GM19455 (cell line): ENCODE measurements at regions not wholly inside any gene's neighbourhood (a gene's known extent, or its start where the extent isn't known, plus 50 kb on each side); places are given as distances from the start of the nearest gene placed in this dataset.

Source experiments
- ATAC-seq: cut with Tn5 transposase; IDR thresholded peaks from one replicate; pipeline ENCODE4 v1.9.1; 2021; ENCODE audit not compliant: unreplicated experiment

GRCh38 chr4:136457577-136457976 is 1074.7 kb downstream of the PCDH18 start:
- ATAC-seq, result no peak

GRCh38 chr4:136457004-136457403 is 1075.3 kb downstream of the PCDH18 start:
- ATAC-seq, result no peak

GRCh38 chr4:136443006-136443405 is 1089.3 kb downstream of the PCDH18 start:
- ATAC-seq, result no peak

GRCh38 chr4:136442447-136442846 is 1089.8 kb downstream of the PCDH18 start:
- no peak for ATAC-seq

- ATAC-seq, result no peak
Measured at GRCh38 chr4:136441629-136442282, 1090.5 kb downstream of the PCDH18 start.

- no peak for ATAC-seq
Measured at GRCh38 chr4:136438645-136439044, 1093.6 kb downstream of the PCDH18 start.

- no peak for ATAC-seq
Measured at GRCh38 chr4:136424052-136424451, 1108.2 kb downstream of the PCDH18 start.

GRCh38 chr4:136414981-136415380 is 1117.3 kb downstream of the PCDH18 start:
- no peak for ATAC-seq

GRCh38 chr4:136412708-136413107 is 1119.6 kb downstream of the PCDH18 start:
- no peak for ATAC-seq

- no peak for ATAC-seq
Measured at GRCh38 chr4:136400829-136401228, 1131.5 kb downstream of the PCDH18 start.

- no peak for ATAC-seq
Measured at GRCh38 chr4:136395212-136395722, 1137.0 kb downstream of the PCDH18 start.

GRCh38 chr4:136392576-136392975 is 1139.7 kb downstream of the PCDH18 start:
- no peak for ATAC-seq

- no peak for ATAC-seq
Measured at GRCh38 chr4:136390824-136391223, 1141.5 kb downstream of the PCDH18 start.

GRCh38 chr4:136383082-136383481 is 1149.2 kb downstream of the PCDH18 start:
- no peak for ATAC-seq

GRCh38 chr4:136371231-136371630 is 1161.1 kb downstream of the PCDH18 start:
- ATAC-seq, result no peak

GRCh38 chr4:136369073-136369472 is 1163.2 kb downstream of the PCDH18 start:
- ATAC-seq, result no peak

- no peak for ATAC-seq
Measured at GRCh38 chr4:136357556-136357955, 1174.7 kb downstream of the PCDH18 start.

- ATAC-seq, result no peak
Measured at GRCh38 chr4:136355970-136356369, 1176.3 kb downstream of the PCDH18 start.

GRCh38 chr4:136343340-136343739 is 1189.0 kb downstream of the PCDH18 start:
- no peak for ATAC-seq

GRCh38 chr4:136342666-136343065 is 1189.6 kb downstream of the PCDH18 start:
- ATAC-seq, result no peak

- no peak for ATAC-seq
Measured at GRCh38 chr4:136337216-136337615, 1195.1 kb downstream of the PCDH18 start.

GRCh38 chr4:136336479-136336878 is 1195.8 kb downstream of the PCDH18 start:
- no peak for ATAC-seq

- no peak for ATAC-seq
Measured at GRCh38 chr4:136329042-136329662, 1203.1 kb downstream of the PCDH18 start.
